ENCODE measurements at regions not wholly inside any gene's neighbourhood (a gene's known extent, or its start where the extent isn't known, plus 50 kb on each side); places are given as distances from the start of the nearest gene placed in this dataset.

DNA sequence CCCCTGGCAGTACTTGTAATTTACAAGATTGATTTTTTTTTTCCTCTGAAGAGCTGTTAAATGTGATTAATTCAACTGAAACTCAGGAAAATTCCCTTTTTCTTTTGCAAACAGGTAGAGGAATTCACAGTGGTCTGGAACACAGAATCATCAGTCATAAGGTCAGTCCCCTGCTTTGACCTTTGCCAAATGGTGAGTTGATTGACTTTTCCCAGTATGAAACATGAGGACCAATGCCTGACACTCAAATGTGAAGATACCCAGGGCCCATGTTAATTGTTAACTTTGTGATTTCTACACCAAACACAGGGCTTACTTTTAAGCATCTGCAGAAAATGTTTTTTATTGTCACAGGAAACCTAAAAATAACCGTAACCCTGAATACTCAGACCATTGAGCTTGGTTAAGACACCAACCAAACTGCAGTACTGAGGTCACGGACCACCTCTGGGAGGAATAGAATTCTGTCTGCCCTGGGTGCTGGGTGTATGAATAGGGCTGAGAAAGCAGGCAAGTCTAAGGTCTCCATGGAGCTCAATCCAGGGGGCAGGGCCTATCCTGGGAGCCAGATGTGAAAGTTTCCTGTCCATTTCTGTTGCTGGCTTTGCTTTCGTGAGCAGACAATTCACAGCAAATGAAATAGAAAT, 192.4 kb downstream of the TMX1 start:
- peak overlapping the region; percentile 15 for H3K4me3 ChIP-seq (ENCODE audit: low read length)
- H3K27ac ChIP-seq (ENCODE audit: low read depth, low read length), result peak overlapping the region; percentile 52
- H3K9me2 ChIP-seq (replicated peaks; ENCODE audit: control insufficient read depth, low read length), result no peaks in the 10 kb centered on the region
- no peaks in the 10 kb centered on the region for H3K36me3 ChIP-seq (ENCODE audit: control insufficient read depth, low read length)
- H3K79me2 ChIP-seq (ENCODE audit: control insufficient read depth, low read length), result no peaks in the 10 kb centered on the region
- H4K20me1 ChIP-seq (ENCODE audit: control insufficient read depth, insufficient read depth, low read depth, low read length), result no peaks in the 10 kb centered on the region
- peaks cover 47% of the 10 kb centered on the region for H3K4me1 ChIP-seq (ENCODE audit: control insufficient read depth, low read length)
- H3K4me2 ChIP-seq (ENCODE audit: low read length), result peak overlapping the region; percentile 40
- no peaks in the 10 kb centered on the region for H3K27me3 ChIP-seq (ENCODE audit: control insufficient read depth, low read length)
- no peak for TF ChIP-seq EZH2phosphoT487 (IDR thresholded peaks at IDR 0.05; ENCODE audit: borderline replicate concordance, low read length)
- TF ChIP-seq CTCF (IDR thresholded peaks at IDR 0.05; ENCODE audit: low read depth, low read length, poor library complexity, severe bottlenecking), result no peak
- H3K9me3 ChIP-seq (ENCODE audit: control insufficient read depth, insufficient read depth, low read length), result no peaks in the 10 kb centered on the region
- H3F3A ChIP-seq (ENCODE audit: control insufficient read depth, insufficient read depth), result peaks cover 5% of the 10 kb centered on the region; the same call in 1 of the 2 replicates

DNA sequence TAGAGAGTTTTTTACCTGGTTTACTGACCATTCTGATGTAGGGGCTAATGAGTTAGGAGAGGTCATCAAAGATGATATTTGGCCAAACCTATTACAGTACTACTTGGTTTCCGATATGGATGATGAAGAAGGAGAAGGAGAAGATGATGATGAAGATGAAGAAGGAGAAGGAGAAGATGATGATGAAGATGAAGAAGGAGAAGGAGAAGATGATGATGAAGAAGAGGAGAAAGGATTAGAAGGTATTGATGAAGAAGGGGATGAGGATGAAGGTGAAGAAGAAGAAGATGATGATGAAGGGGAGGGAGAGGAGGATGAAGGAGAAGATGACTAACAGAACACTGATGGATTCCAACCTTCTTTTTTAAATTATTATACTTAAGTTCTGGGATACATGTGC, 196.6 kb downstream of the TMX1 start:
- no peak for TF ChIP-seq CTCF (IDR thresholded peaks at IDR 0.05; ENCODE audit: low read depth, low read length, poor library complexity, severe bottlenecking)
- no peak for TF ChIP-seq EZH2phosphoT487 (IDR thresholded peaks at IDR 0.05; ENCODE audit: borderline replicate concordance, low read length)

DNA sequence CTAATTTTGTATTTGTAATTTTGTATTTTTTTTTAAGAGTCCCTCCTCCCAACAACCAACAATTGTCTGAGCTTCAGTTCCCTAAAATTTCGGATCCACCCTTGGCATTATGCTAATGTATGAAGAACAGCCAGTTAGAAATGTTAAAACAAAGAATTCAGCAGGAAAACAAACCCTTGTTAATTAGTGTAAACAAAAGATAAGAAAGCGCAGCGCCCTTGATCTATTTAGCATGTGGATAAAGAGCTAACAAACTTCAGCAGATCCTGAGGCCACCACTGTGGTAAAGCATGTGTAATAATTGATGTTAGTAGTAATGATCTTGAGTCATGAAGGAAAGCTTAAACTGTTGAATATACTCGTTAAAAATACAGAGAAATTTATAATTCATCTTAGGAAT, 199.8 kb downstream of the TMX1 start:
- no peak overlapping the region for H3K27ac ChIP-seq (ENCODE audit: low read depth, low read length)
- H4K20me1 ChIP-seq (ENCODE audit: control insufficient read depth, insufficient read depth, low read depth, low read length), result no peaks in the 10 kb centered on the region
- H3K4me3 ChIP-seq (ENCODE audit: low read length), result no peak overlapping the region
- no peaks in the 10 kb centered on the region for H3K4me1 ChIP-seq (ENCODE audit: control insufficient read depth, low read length)
- no peak overlapping the region for H3K4me2 ChIP-seq (ENCODE audit: low read length)
- H3K9me2 ChIP-seq (replicated peaks; ENCODE audit: control insufficient read depth, low read length), result no peaks in the 10 kb centered on the region
- no peaks in the 10 kb centered on the region for H3K79me2 ChIP-seq (ENCODE audit: control insufficient read depth, low read length)
- no peak for TF ChIP-seq EZH2phosphoT487 (IDR thresholded peaks at IDR 0.05; ENCODE audit: borderline replicate concordance, low read length)
- no peak for TF ChIP-seq CTCF (IDR thresholded peaks at IDR 0.05; ENCODE audit: low read depth, low read length, poor library complexity, severe bottlenecking)
- H3F3A ChIP-seq (ENCODE audit: control insufficient read depth, insufficient read depth), result no peaks in the 10 kb centered on the region
- no peaks in the 10 kb centered on the region for H3K9me3 ChIP-seq (ENCODE audit: control insufficient read depth, insufficient read depth, low read length)
- 0 out of 2 replicates have a peak, but pooled peaks cover 4% of the 10 kb centered on the region for H3K27me3 ChIP-seq (ENCODE audit: control insufficient read depth, low read length)
- no peaks in the 10 kb centered on the region for H3K36me3 ChIP-seq (ENCODE audit: control insufficient read depth, low read length)

More for the DNA sequence above, 196.6 kb downstream of the TMX1 start:
- no peak overlapping the region for H3K4me3 ChIP-seq (ENCODE audit: low read length)
- H3K27me3 ChIP-seq (ENCODE audit: control insufficient read depth, low read length), result no peaks in the 10 kb centered on the region
- no peak overlapping the region for H3K27ac ChIP-seq (ENCODE audit: low read depth, low read length)
- no peaks in the 10 kb centered on the region for H3K36me3 ChIP-seq (ENCODE audit: control insufficient read depth, low read length)
- no peaks in the 10 kb centered on the region for H3K79me2 ChIP-seq (ENCODE audit: control insufficient read depth, low read length)
- no peaks in the 10 kb centered on the region for H3K9me2 ChIP-seq (replicated peaks; ENCODE audit: control insufficient read depth, low read length)
- peaks cover 15% of the 10 kb centered on the region for H3K4me1 ChIP-seq (ENCODE audit: control insufficient read depth, low read length)
- no peaks in the 10 kb centered on the region for H4K20me1 ChIP-seq (ENCODE audit: control insufficient read depth, insufficient read depth, low read depth, low read length)
- H3K9me3 ChIP-seq (ENCODE audit: control insufficient read depth, insufficient read depth, low read length), result no peaks in the 10 kb centered on the region
- no peak overlapping the region for H3K4me2 ChIP-seq (ENCODE audit: low read length)
- H3F3A ChIP-seq (ENCODE audit: control insufficient read depth, insufficient read depth), result no peaks in the 10 kb centered on the region; the same call in 1 of the 2 replicates

Measured in DOHH2 (cell line).